Activated CD4-positive, alpha-beta T cell treated with anti-CD3 and anti-CD28 coated beads for 24 hours (primary cell): ENCODE measurements at regions not wholly inside any gene's neighbourhood (a gene's known extent, or its start where the extent isn't known, plus 50 kb on each side); places are given as distances from the start of the nearest gene placed in this dataset.
A peak's percentile ranks its signal among the peaks of the same experiment; 100 is the strongest.
"Not testable (repeated sequence)": the region's sequence is repeated elsewhere in the genome, so short reads cannot be mapped to it uniquely, and the experiment has no call there.

Experiments
- DNase-seq, 2 donors: peaks; one replicate each; pipeline ENCODE4 v3.0.0-alpha.2; 2020; ENCODE audit warnings: low read depth in 2 of 2

DNA sequence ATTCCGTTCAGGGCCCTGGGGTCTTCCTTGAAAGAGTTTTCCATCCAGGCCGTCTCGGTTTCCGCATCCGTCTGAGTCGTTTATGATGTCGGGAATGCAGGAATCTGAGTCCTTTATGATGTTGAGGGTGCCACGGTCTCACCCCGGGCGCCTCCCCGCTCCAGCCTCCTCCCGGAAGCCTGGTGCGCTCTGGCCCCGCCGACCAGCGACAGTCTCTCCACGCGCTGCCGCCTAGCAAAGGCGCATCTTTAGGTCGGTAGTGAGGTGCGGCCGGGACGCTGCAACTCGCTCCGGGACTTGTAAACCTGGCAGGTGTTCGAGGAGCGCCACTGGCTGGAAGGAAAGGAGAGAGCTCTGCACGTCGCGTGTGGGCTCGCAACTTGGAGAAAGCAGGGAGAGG is 132.6 kb downstream of the FAM72C start:
- DNase-seq, result not testable (repeated sequence)

DNA sequence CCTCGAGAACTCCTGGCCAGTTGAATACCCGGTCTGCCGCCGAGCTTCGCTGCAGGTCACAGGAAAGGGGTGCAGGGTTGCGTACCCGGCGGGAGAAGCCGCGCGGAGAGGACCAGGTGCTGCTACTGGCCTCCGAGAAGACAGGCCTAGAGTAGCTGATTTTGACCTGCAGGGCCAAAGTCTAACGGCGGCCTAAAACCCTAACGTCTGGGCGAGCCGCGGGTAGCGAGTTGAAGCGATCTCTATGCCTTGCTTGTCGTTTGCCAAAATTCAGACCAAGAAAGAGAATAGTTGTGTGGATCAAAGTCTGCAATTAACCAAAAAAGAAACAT is 133.2 kb downstream of the FAM72C start:
- not testable (repeated sequence) for DNase-seq

DNA sequence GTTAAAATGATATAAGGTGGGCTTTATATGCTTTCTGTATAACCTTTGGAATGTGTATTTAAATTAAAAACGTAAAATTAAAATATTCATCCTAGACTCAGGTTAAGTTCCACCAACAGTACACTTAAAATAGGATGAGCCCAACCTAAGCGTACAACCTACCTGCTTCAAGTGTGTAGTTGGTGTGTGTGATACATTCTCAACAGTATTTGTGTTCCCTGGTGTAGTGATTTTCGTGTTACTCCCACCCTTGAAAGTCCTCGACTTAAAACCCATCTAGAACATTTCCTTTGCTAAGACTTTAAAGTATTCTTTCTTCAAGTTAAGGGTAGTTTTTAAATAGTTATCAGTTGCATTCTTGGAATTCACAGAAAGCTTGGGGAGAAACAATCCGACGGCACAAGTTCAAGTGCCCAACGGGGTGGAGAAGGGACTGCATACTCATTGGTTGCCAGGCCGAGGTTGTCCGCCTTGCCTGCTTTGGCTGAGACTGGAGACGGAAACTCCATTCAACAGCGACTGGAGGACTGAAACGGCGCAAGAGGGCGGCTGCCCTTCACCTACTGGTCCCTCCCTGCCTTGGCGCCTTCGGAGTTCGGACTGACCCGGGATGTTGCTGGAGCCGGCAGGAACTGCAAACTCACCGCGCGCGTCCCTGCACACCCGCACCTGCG is 133.7 kb downstream of the FAM72C start:
- DNase-seq, result not testable (repeated sequence)

DNA sequence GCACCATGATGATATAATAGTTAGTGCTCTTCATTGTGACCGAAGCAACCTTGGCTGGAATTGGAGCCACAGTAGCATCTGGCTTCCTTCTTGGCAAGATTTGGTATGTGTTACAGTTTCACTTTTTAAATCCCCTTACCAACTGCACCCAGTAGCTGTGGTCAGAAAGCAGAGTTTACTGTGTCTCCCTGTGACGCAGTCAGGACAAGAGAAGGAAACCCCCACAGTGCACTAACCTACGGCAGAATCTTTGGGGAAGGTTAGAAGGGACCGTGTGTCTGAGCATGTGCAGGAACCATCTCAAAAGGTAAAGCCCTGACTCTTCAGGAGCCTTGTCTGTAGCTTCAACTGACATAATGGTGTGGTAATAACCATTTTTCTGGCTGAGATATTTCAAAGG is 138.4 kb downstream of the FAM72C start:
- not testable (repeated sequence) for DNase-seq

DNA sequence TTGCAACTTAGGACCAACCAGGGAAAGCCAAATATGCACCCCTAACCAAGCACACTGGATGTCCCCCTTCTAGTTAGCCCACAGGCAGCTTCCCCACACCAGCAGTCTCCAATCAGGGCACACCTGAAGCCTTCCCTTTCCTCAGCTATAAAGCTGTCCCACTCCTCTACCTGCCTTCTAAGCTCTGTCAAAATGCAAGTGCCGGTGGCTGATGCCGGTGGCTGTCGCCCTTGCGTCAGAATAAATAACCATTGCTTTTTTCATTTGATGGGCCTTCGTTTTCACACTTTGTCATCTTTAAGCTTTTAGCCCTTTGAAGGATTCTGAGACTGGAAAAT is 139.4 kb downstream of the FAM72C start:
- DNase-seq, result not testable (repeated sequence)

DNA sequence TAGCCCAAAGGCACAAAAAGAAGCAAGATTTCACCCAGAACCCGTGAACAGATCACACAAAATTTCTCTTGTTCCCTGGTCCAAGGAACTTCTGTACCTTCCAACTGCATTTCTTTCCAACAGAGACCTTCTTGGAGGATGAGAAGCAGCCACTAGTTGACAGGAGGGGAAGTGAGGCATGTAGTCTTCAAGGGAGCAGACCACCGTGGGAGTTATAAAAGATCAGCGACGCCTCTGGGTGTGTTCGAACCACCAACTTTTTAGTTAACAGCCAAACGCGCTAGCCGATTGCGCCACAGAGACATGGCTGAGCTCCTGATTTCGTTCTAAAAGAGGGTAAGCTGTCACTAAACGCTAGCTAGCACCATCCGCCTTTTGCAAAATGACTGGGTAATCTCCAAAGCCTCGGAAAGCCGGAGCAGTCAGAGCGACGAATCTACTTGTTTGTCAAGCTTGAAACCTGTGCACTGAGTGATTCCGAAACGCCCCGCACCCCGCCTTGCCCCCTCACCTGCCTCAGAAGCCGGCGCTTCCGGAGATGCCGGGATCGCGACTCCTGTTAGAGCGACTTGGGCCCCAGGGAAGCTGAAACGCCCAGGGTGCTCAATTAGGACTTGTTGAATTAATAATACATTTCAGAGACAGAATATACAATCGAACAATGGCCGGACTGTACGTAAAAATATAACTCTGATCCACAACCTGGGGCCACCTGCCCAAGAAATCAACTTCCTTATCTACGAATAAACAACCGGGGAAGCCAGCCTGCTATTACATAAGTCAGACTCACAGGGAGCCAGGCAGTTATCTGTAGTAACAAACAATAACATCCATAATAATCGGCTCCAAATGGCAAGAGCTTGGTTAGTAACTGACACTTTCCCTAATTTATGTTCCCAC is 140.1 kb downstream of the FAM72C start:
- not testable (repeated sequence) for DNase-seq

DNA sequence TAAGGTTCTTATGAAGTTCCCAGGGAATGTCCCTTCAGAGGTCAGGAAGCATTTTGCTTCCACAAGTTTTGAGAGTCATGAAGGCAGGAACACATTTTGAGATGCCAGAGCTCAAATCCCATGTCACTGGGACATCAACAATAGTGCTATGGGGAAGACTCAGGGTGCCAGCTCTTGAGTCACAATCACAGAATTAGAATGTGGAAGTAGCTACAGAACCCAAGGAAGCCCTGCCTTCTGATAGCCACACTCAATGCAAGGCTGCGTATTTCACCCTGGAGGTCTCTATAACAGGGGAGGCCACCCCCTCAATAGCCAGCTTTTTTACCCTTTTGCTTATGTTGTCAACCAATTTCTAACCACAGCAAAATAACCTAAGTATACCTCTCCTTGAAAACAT is 145.6 kb downstream of the FAM72C start:
- DNase-seq, result not testable (repeated sequence)

DNA sequence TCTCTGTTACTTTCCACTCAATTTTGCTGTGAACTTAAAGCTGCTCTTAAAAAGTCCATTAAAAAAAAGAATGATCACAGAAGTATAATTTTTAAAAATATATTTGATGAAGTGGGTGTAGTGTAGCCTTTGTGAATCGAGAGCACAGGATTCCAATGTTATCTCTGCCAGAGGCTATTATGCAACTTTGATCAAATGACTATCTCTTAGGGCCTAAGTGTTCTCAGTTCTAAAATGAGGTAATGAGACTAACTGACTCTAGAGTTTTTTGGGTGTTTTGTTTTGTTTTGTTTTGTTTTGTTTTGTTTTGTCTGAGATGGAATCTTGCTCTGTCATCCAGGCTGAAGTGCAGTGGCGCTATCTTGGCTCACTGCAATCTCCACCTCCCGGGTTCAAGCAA is 147.5 kb downstream of the FAM72C start:
- not testable (repeated sequence) for DNase-seq

DNA sequence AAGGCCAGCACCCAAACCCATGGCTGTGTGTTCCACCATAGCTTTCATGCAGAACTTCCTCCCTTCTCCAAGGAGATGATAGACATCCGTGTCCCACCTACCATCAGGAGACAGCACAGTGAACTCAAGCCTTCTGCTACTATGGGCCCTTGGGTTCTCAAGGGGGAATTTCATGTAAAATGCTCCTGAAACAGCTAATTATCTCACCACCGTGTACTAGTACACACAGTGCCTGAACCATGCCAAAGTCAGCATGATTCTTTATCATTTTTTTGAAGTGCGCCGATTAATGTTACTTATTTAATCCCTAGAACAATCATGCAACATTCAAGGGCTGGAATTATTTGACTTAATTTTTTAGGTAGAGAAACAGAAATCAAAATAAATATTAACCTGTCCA is 151.7 kb downstream of the FAM72C start:
- DNase-seq, result not testable (repeated sequence)

DNA sequence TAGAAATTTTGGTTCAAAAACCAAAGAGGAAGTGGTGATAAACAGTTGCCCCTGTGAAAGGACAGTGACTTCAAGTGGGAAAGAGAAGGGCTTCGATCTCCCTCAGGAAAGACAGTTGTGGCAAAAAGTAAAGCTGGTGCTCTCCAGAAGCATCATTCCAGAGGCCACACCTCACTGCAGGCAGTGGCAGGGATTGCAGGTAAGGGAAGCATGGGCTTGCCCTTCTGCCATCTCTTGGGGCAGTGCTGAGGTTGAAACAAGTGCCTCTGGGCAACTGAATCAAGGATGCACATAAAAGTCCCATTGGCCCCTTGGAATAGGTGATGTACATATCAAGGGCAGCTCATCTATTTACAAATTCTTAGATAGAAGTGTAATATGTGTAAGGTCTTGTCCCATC is 155.4 kb downstream of the FAM72C start:
- not testable (repeated sequence) for DNase-seq

DNA sequence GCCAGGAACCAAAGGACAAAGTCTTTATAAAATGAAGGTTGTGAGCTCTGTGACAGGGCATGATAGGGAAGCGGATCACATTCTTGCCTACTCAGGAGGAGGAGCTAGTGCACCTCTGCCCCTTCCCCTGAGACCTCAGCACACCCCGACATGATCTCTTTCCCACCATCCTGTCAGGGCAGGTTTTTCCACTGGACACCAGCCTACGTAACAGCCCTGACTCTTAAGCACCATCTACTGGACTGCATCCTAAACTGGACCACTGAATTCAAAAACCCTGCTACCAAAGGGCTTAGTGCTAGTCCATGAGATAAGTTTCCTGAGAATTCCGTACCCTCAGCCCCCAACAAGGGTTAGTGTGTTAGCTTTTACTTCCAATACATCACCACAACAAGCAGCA is 166.4 kb downstream of the FAM72C start:
- DNase-seq, result not testable (repeated sequence)

DNA sequence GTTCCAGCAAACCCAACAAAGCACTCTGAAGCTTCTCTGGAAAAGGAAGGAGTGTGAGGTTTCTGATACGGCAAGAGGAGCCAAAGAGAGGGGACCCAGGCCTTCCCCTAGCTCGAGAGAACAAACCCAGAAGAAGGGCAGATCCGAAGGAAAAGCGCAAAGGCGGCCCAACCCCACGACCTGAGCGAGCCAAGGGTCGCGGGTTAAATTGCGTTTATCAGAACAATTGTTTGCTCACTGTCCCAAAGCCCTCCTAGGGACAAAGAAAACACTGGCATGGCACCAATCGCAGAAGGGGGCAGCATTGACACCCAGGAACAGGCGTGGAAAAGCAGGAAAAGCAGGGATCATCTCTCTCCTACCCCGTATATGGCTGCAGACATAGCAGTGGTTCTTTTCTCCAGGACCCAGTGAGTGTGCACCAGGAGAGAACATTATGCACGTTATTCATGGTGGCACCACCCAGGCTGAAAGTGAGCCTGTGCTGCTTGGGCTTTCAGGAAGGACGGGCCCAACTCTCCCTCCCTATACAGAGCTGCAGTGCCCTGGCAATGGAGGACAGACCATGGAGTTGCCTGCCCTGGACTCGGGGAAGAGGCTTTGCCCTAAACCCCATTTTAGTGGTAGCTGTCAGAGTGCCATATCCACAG is 167.0 kb downstream of the FAM72C start:
- DNase-seq, result not testable (repeated sequence)

DNA sequence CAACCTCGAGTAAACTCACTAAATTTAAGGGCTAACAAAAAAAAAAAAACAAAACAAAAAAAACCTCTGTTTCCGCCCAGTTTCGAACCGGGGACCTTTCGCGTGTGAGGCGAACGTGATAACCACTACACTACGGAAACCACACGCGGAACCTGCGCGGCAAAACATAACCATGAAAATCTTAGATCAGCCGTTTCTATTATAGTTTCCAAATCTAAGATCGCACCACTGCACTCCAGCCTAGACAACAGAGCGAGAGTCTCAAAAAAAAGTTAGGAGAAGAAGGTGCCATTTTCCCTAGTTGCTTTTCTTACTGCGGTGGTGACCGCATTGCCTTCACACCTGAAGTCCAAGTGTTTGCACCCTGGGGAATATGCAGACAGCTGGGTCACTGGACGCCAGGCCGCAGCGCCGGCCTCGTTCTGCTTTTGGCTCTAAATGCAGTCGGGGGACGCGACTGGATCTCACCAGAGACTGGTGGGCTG is 167.8 kb downstream of the FAM72C start:
- peak in 1 of 2 donors; percentile 15 for DNase-seq

DNA sequence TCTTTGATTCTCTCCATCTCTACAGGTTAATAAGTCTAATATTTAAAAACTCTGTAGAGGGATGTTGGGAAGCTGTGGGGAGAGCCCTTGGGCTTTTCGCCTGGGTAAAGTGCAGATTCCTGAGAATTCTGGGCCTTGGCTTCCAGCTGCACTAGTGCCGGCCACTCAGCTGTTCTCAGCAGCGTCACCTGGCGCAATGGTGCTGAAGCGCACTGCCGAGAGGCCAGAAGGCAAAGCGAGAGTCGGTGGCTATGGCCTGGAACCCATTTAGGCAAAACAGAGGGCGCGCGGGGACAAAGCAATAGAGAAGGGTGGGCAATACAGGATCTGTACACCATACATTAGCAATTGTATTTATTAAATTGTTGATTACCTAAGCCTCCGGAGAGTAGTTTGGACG is 168.7 kb downstream of the FAM72C start:
- DNase-seq, result not testable (repeated sequence)

DNA sequence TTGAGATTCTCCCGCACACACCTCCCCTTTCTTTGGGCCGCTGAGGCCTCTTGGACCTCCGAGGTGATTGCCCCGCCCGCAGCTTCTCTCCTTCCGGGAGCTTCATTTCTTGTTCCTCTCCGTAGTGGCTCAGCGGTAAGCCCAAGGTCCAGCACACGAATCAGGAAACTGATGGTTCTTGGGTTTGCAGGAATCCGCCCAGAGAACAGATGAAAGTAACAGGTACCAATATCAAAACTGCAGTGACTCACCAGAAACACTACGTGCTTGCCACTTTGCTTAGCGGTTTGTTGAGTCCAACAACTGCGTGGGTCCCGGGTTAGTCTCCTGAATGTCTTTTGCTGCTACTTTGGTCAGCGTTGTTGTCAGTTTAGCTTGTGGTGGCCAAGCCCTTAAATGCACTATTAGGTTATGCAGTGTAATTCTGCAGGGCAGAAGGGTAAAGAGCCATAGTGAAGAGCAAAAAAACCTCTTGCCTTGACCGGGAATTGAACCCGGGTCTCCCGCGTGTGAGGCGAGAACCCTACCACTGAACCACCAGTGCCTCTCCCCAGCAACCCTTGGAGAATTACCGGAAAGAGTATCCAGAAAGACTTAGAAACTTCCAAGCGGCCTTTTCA is 172.1 kb downstream of the FAM72C start:
- DNase-seq, result not testable (repeated sequence)

DNA sequence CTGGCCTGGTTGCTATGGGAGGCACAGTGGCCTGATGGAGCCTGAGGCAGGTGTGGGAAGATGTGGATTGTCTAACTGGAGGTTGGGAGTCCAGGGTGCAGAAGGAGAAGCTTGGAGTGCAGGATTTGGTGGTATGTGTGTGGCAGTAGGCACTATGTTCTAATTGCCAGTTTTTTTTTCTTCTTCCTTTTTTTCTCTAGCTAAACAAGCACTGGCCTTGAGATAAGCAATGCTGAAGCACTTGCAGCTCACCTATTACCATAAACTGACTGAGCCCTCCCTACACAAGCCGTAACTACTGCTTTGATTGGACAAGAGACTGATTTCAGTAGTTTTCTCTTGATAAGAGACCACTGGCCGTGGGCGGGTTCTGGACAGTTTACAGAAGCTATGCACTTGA is 175.4 kb downstream of the FAM72C start:
- not testable (repeated sequence) for DNase-seq

DNA sequence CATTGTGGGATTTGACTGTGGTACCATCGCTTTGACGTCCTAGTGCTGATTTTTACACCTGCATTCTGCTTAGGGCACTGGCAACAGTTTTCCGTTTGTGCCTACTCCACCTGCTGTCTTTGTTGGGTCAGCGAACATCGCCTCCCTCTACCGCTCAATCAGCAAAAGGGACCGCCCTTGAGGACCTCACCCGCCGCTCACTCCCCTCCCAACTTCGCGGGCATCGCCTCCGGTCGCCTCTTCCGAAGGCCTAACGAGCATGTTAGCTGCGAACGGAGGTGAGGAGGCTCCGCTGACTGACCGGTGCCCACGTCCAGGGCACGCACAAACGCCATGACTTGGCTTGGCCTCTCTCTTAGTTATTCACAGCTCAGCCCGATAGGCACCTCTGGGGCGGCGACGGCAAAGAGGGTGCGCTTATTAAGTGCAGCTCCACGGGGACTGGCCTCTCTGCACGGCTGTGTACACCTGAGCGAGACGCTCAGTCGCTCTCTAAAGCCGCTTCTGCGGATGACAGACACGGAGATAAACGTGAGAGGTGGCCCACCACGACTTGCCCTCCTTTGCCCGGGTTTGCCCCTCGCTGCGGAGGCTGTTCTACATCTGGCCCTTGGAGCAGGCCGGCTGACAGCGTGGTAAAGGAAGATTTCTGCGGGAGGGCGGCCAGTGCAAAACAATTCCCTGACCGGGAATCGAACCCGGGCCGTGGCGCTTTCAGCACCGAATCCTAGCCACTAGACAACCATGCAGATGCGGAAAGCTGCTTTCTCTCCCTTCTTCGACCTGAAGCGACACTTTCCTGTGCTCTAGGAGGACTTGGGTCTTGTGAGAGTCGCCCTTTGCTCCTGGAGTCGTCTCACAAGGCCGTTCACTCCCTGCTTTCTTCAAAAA is 179.5 kb downstream of the FAM72C start:
- DNase-seq, result not testable (repeated sequence)

DNA sequence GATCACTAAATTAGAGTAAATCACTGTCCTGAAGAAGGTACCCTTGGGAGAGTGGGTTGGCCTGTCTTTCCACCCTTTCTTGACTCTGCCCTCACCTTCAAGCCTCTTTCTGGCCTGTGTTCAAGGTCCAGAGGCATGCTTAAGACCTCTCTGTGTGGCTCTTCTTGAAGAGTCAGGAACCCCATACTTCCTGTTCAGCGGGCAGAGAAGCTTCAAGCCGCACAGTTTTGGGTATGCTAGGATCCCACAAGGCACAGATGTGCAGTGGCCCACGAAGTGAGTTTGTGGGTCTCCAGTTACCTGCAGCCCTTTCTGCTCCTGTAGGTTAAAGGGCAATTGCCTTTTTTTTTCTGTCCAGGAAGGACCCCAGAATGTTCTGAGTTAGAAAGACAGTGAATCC is 185.4 kb downstream of the FAM72C start:
- not testable (repeated sequence) for DNase-seq

DNA sequence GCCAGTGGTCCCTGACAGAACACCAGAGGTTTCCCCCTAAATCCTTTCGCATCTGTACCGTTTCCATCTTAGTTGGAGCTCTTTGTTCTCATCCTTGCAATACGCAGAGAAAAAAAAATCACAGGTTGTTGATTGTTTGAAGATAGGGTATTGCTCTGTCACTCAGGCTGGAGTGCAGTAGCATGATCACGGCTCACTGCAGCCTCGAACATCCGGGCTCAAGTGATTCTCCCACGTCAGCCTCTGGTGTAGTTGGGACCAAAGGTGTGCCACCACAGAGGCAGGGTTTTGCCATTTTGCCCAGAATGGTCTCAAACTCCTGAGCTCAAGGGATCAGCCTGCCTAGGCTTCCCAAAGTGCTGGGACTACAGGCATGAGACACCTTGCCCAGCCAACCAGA is 185.9 kb downstream of the FAM72C start:
- DNase-seq, result not testable (repeated sequence)

DNA sequence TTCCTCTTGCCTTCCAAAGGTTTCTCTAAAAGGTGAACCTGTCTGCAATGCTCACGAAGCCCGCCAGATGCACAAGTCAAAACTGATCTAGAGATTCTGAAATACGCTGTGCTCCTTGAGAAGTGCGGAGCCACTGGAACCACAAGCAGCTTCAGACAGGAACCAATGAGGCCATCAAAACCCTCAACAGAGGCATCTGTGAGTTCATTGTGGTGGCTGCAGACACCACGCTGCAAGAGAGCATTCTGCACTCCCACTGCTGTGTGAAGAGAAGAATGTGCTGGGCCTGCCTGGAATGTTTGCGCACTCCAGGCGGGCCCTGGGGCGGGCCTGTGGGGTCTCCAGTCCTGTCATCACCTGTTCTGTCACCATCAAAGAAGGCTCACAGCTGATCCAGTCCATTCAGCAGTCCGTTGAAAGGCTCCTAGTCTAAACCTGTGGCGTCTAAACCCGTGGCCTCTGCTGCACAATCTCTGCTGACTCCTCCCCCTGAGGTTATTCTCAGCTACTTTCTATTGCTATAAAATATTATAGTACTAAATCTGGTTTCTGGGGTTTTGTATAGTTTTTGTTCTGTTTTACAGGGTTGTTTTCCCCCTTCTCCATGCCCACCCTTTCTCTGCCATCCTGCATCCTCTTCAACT is 187.4 kb downstream of the FAM72C start:
- not testable (repeated sequence) for DNase-seq
